ENCODE measurements at regions not wholly inside any gene's neighbourhood (a gene's known extent, or its start where the extent isn't known, plus 50 kb on each side); places are given as distances from the start of the nearest gene placed in this dataset.

- H3K4me2 ChIP-seq (ENCODE audit: low read length) = no peak overlapping the region
- no peaks in the 10 kb centered on the region for H3K9me3 ChIP-seq (ENCODE audit: control insufficient read depth, insufficient read depth, low read length)
- no peaks in the 10 kb centered on the region for H4K20me1 ChIP-seq (ENCODE audit: control insufficient read depth, insufficient read depth, low read depth, low read length)
- TF ChIP-seq, protein P1, sequence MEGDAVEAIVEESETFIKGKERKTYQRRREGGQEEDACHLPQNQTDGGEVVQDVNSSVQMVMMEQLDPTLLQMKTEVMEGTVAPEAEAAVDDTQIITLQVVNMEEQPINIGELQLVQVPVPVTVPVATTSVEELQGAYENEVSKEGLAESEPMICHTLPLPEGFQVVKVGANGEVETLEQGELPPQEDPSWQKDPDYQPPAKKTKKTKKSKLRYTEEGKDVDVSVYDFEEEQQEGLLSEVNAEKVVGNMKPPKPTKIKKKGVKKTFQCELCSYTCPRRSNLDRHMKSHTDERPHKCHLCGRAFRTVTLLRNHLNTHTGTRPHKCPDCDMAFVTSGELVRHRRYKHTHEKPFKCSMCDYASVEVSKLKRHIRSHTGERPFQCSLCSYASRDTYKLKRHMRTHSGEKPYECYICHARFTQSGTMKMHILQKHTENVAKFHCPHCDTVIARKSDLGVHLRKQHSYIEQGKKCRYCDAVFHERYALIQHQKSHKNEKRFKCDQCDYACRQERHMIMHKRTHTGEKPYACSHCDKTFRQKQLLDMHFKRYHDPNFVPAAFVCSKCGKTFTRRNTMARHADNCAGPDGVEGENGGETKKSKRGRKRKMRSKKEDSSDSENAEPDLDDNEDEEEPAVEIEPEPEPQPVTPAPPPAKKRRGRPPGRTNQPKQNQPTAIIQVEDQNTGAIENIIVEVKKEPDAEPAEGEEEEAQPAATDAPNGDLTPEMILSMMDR (IDR thresholded peaks at IDR 0.05; ENCODE audit: low read depth, low read length, poor library complexity, severe bottlenecking) = no peak
- TF ChIP-seq EZH2phosphoT487 (IDR thresholded peaks at IDR 0.05; ENCODE audit: borderline replicate concordance, low read length) = no peak
- H3K4me1 ChIP-seq (ENCODE audit: control insufficient read depth, low read length) = no peaks in the 10 kb centered on the region
- H3K9me2 ChIP-seq (replicated peaks; ENCODE audit: control insufficient read depth, low read length) = no peaks in the 10 kb centered on the region
- no peak overlapping the region for H3K27ac ChIP-seq (ENCODE audit: low read depth, low read length)
- H3K36me3 ChIP-seq (ENCODE audit: control insufficient read depth, low read length) = no peaks in the 10 kb centered on the region
- H3K79me2 ChIP-seq (ENCODE audit: control insufficient read depth, low read length) = no peaks in the 10 kb centered on the region
- H3K27me3 ChIP-seq (ENCODE audit: control insufficient read depth, low read length) = no peaks in the 10 kb centered on the region
- no peak overlapping the region for H3K4me3 ChIP-seq (ENCODE audit: low read length)
- no peaks in the 10 kb centered on the region for H3F3A ChIP-seq (ENCODE audit: control insufficient read depth, insufficient read depth)
Measured at GRCh38 chr2:122596598-122596997, 841.1 kb downstream of the TSN start.

DNA sequence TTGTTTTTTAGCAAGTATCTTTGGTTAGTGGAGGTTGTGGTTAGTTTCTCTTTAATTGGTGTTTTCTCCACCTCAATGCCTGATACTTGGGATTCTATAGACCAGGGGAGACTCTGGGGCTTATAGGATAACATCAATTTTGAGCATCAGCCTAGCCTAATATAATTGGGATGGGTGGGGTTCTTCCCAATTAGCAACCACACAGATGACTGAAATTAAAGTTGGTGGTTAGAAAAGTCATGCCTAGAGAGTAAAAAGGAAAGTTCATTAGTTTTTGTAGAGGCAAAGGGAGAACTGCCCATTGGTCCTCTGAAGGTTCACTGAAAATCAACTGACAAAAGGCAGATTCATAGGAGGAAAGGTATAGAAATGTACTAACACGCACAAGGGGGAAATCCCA lies 843.3 kb downstream of the TSN start:
- Histone ChIP-seq H3K9me2 (replicated peaks; ENCODE audit: control insufficient read depth, low read length) (no peaks in the 10 kb centered on the region), H3K4me2 (ENCODE audit: low read length) (no peak overlapping the region), H4K20me1 (ENCODE audit: control insufficient read depth, insufficient read depth, low read depth, low read length) (no peaks in the 10 kb centered on the region), H3K79me2 (ENCODE audit: control insufficient read depth, low read length) (no peaks in the 10 kb centered on the region), H3F3A (ENCODE audit: control insufficient read depth, insufficient read depth) (no peaks in the 10 kb centered on the region), H3K9me3 (ENCODE audit: control insufficient read depth, insufficient read depth, low read length) (no peaks in the 10 kb centered on the region), H3K4me1 (ENCODE audit: control insufficient read depth, low read length) (no peaks in the 10 kb centered on the region), H3K27me3 (ENCODE audit: control insufficient read depth, low read length) (no peaks in the 10 kb centered on the region), H3K4me3 (ENCODE audit: low read length) (no peak overlapping the region), H3K36me3 (ENCODE audit: control insufficient read depth, low read length) (no peaks in the 10 kb centered on the region), H3K27ac (ENCODE audit: low read depth, low read length) (no peak overlapping the region)
- TF ChIP-seq EZH2phosphoT487 (IDR thresholded peaks at IDR 0.05; ENCODE audit: borderline replicate concordance, low read length) = no peak
- TF ChIP-seq, protein P1 (IDR thresholded peaks at IDR 0.05; ENCODE audit: low read depth, low read length, poor library complexity, severe bottlenecking) = no peak

DNA sequence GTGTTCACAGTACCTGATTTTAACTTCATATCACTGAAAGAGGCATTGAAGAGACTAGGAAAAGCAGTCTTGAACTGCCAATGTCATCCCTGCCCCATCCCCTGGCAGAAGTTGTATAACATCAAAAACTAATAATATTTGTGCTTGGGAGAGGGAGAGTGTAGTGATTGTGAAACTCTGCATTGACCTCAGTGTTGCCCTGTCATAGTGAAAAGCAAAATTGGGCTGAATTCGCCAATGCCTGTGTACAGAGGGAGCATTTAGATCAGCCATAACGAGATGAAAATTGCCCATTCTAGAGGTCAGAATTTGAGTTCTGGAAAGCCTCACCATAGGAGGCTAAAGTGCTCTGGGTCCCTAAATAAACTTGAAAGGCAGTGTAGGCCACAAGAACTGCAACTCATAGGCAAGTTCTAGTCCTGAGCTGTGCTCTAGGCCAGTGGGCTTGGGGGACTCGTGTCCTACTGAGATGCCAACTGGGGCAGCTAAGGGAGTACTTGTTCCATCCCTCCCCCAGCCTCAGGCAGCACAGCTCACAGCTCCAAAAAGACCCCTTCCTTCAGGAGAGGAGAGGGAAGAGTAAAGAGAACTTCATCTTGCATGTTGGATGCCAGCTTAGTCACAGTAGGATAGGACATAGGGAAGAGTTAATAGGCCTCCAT lies 855.6 kb downstream of the TSN start:
- no peak for TF ChIP-seq EZH2phosphoT487 (IDR thresholded peaks at IDR 0.05; ENCODE audit: borderline replicate concordance, low read length)
- TF ChIP-seq, protein P1 (IDR thresholded peaks at IDR 0.05; ENCODE audit: low read depth, low read length, poor library complexity, severe bottlenecking) = no peak
- Histone ChIP-seq H3F3A (ENCODE audit: control insufficient read depth, insufficient read depth) (no peaks in the 10 kb centered on the region), H4K20me1 (ENCODE audit: control insufficient read depth, insufficient read depth, low read depth, low read length) (no peaks in the 10 kb centered on the region), H3K4me2 (ENCODE audit: low read length) (no peak overlapping the region), H3K79me2 (ENCODE audit: control insufficient read depth, low read length) (no peaks in the 10 kb centered on the region), H3K4me1 (ENCODE audit: control insufficient read depth, low read length) (no peaks in the 10 kb centered on the region), H3K9me2 (replicated peaks; ENCODE audit: control insufficient read depth, low read length) (no peaks in the 10 kb centered on the region), H3K9me3 (ENCODE audit: control insufficient read depth, insufficient read depth, low read length) (no peaks in the 10 kb centered on the region), H3K4me3 (ENCODE audit: low read length) (no peak overlapping the region), H3K36me3 (ENCODE audit: control insufficient read depth, low read length) (no peaks in the 10 kb centered on the region), H3K27ac (ENCODE audit: low read depth, low read length) (no peak overlapping the region), H3K27me3 (ENCODE audit: control insufficient read depth, low read length) (no peaks in the 10 kb centered on the region)
